Nephron (organoid): ENCODE measurements at regions not wholly inside any gene's neighbourhood (a gene's known extent, or its start where the extent isn't known, plus 50 kb on each side); places are given as distances from the start of the nearest gene placed in this dataset.

Experiments used
- H3K27ac Mint-ChIP-seq, 3 experiments: 2 replicates each; pipeline ENCODE4 v1.8.0; 2020; ENCODE audit warnings: mixed read lengths in 3 of 3, mild to moderate bottlenecking in 2 of 3, moderate library complexity in 1 of 3
- H3K27me3 Mint-ChIP-seq: 2 replicates; pipeline ENCODE4 v1.8.0; 2021; ENCODE audit warnings: low read depth, mild to moderate bottlenecking, moderate library complexity, mixed read lengths
- H3K36me3 Mint-ChIP-seq: 2 replicates; pipeline ENCODE4 v1.8.0; 2020; ENCODE audit warnings: low read depth, mixed read lengths
- H3K4me1 Mint-ChIP-seq: 2 replicates; pipeline ENCODE4 v1.8.0; 2020; ENCODE audit warnings: mixed read lengths
- H3K4me3 Mint-ChIP-seq, 3 experiments: 2 replicates each; pipeline ENCODE4 v1.8.0; 2020; ENCODE audit warnings: mild to moderate bottlenecking in 3 of 3, mixed read lengths in 3 of 3, moderate library complexity in 2 of 3
- H3K9me3 Mint-ChIP-seq: 2 replicates; pipeline ENCODE4 v1.8.0; 2020; ENCODE audit warnings: mixed read lengths
- TF ChIP-seq, protein P1 (sequence below), 3 experiments: fragments of 200-600 bp; sonication (generic); IDR thresholded peaks; one replicate each; pipeline ENCODE4 v1.5.0; 2021; ENCODE audit warnings: antibody characterized with exemption in 3 of 3; ENCODE audit not compliant: unreplicated experiment in 3 of 3

DNA sequence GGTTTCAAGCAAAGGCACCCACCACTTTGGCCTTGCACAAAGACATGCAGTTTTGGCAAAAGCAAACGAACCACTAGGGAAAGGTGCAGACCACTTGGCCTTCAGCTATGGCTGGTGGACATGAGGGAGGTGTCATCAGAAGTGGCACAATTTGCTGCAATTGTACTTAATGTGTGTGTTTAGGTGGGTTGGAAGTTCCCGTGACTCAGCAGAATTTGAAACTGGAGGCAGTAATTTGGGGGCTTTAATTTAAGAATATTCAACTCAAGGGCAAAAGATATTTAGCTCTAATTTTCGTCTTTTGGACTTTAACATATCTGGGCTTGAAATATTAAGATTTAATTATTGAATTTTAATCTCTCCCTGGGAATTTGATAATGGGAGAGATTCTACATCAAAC is 115.6 kb upstream of the NOCT start:
- H3K4me1 Mint-ChIP-seq = no peaks in the 10 kb centered on the region
- H3K4me3 Mint-ChIP-seq = no peak overlapping the region
- no peak overlapping the region for H3K27ac Mint-ChIP-seq
- H3K36me3 Mint-ChIP-seq = no peaks in the 10 kb centered on the region
- TF ChIP-seq, protein P1, sequence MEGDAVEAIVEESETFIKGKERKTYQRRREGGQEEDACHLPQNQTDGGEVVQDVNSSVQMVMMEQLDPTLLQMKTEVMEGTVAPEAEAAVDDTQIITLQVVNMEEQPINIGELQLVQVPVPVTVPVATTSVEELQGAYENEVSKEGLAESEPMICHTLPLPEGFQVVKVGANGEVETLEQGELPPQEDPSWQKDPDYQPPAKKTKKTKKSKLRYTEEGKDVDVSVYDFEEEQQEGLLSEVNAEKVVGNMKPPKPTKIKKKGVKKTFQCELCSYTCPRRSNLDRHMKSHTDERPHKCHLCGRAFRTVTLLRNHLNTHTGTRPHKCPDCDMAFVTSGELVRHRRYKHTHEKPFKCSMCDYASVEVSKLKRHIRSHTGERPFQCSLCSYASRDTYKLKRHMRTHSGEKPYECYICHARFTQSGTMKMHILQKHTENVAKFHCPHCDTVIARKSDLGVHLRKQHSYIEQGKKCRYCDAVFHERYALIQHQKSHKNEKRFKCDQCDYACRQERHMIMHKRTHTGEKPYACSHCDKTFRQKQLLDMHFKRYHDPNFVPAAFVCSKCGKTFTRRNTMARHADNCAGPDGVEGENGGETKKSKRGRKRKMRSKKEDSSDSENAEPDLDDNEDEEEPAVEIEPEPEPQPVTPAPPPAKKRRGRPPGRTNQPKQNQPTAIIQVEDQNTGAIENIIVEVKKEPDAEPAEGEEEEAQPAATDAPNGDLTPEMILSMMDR (IDR thresholded peaks at IDR 0.05; ENCODE audit: unreplicated experiment in 3 of 3) = no peak
- no peaks in the 10 kb centered on the region for H3K27me3 Mint-ChIP-seq
- H3K9me3 Mint-ChIP-seq = no peaks in the 10 kb centered on the region

DNA sequence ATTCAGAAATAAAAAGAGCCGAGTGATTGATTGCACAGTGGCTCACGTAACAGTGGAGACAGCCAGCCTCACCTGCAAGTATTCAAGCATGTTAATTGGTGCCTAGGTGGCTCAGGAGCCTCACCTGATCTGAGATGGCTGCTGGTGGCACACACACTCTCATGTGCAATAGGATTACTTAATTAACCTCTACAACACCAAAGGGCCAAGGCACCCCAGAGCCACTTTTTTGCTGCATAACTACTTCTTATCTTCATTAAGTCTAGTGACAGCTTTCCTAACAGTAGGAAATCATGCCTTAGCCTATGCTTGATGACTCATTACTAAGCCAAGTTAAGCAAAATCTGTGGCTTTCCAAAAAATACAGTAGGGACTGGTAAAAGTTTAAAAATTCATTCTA is 117.3 kb upstream of the NOCT start:
- no peak overlapping the region for H3K4me3 Mint-ChIP-seq
- no peaks in the 10 kb centered on the region for H3K9me3 Mint-ChIP-seq
- no peaks in the 10 kb centered on the region for H3K4me1 Mint-ChIP-seq
- no peaks in the 10 kb centered on the region for H3K27me3 Mint-ChIP-seq
- H3K27ac Mint-ChIP-seq = no peak overlapping the region
- no peaks in the 10 kb centered on the region for H3K36me3 Mint-ChIP-seq
- TF ChIP-seq, protein P1 (IDR thresholded peaks at IDR 0.05; ENCODE audit: unreplicated experiment in 3 of 3) = no peak

DNA sequence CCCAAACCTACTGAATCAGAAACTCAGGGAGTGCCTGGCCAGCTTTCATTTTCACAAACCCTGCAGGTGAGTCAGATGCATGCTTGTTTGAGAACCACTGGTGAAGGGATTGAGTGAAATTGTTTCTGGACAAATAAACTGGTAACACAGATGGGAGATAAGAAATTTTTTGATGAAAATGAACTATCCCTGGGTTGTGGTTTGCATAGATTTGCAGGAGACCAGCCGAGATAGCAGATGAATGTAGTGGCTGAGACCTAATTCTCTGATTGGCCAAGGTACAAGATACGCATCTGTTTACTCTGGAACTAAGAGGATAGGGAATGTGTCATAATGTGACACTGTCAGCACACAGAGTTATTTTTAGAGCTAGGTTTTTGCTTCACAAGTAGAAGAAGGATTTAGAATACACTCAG is 117.8 kb upstream of the NOCT start:
- TF ChIP-seq, protein P1 (IDR thresholded peaks at IDR 0.05; ENCODE audit: unreplicated experiment in 3 of 3) = no peak
- Mint-ChIP-seq H3K27ac (no peak overlapping the region), H3K4me3 (no peak overlapping the region), H3K36me3 (no peaks in the 10 kb centered on the region), H3K4me1 (no peaks in the 10 kb centered on the region), H3K9me3 (no peaks in the 10 kb centered on the region), H3K27me3 (no peaks in the 10 kb centered on the region)

DNA sequence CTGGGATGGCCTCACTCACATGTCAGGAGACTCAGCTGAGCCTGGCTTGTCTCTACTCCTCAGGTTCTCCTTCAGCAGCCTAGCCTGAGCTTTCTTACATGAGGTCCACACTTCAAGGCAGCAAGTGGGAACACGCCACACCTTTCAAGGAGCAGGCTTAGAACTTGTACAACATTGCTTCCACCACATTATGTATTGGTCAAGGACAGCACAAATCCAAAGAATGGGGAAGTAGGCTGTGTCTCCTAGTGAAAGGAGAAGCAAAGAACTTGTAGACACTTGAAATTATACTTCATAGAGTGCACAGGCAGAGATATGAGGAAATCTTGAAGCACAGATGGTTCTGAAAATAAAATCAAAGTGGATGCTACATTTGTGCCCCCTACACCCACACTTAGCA is 120.9 kb upstream of the NOCT start:
- TF ChIP-seq, protein P1 (IDR thresholded peaks at IDR 0.05; ENCODE audit: unreplicated experiment in 3 of 3) = no peak
- H3K27me3 Mint-ChIP-seq = no peaks in the 10 kb centered on the region
- H3K36me3 Mint-ChIP-seq = no peaks in the 10 kb centered on the region
- no peaks in the 10 kb centered on the region for H3K9me3 Mint-ChIP-seq
- H3K4me3 Mint-ChIP-seq = no peak overlapping the region
- no peak overlapping the region for H3K27ac Mint-ChIP-seq
- H3K4me1 Mint-ChIP-seq = peaks cover 8% of the 10 kb centered on the region

DNA sequence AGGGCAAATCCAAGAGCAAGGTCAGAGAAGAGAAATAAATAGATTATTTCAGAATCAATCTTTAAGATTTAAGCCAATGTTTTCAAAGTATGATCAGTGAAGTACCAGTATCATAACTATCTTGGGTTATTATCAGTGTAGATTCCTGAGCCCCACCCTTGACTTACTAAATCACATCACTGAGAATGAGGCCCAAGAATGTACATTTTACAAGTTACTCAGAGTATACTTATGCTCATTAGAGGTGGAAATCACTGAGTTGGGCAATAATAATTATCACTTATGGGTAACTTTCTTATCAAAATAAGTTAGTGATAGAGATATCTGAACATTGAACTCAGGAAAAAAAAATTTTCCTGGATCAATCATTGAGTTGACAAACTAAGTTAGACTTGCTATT is 121.6 kb upstream of the NOCT start:
- H3K27ac Mint-ChIP-seq = no peak overlapping the region
- no peak overlapping the region for H3K4me3 Mint-ChIP-seq
- H3K36me3 Mint-ChIP-seq = no peaks in the 10 kb centered on the region
- peaks cover 8% of the 10 kb centered on the region for H3K4me1 Mint-ChIP-seq
- TF ChIP-seq, protein P1 (IDR thresholded peaks at IDR 0.05; ENCODE audit: unreplicated experiment in 3 of 3) = no peak
- H3K27me3 Mint-ChIP-seq = no peaks in the 10 kb centered on the region
- no peaks in the 10 kb centered on the region for H3K9me3 Mint-ChIP-seq

DNA sequence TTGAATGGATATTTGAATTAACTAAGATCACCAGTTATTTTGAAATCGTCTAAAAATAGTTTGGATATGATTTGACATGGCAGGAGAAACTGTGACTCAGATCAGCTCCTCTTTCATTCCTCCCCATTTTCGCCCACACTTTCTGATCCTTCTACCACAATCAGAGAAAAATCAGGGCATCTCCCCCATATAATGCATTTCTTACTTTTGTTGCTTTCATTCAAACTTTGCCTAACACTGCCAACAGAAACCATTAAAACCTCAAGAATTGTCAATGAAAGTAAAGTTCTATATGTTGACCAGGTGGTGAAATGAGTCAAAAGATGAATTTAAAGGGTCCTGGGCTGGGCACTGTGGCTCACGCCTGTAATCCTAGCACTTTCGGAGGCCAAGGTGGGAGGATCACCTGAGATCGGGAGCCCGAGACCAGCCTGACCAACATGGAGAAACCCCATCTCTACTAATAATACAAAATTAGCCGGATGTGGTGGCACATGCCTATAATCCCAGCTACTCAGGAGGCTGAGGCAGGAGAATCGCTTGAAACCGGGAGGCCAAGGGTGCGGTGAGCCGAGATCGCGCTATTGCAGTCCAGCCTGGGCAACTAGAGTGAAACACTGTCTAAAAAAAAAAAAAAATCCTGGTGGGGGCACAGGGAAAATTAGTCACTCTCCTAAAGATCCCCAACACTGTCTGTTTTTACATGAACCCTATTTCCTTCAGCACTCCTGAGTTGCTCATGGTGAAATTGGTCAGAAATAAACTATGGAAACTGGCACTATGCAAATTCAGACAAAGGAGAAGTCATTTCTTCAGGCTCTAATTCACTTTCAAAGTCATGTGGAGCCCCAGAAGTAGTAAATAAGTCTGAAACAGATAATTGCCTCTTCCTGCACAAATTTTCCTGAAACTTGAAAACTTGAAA is 122.8 kb upstream of the NOCT start:
- Mint-ChIP-seq H3K4me3 (no peak overlapping the region), H3K27ac (no peak overlapping the region), H3K4me1 (peaks cover 8% of the 10 kb centered on the region), H3K9me3 (peaks cover 4% of the 10 kb centered on the region), H3K27me3 (peaks cover 2% of the 10 kb centered on the region), H3K36me3 (peaks cover 3% of the 10 kb centered on the region)
- TF ChIP-seq, protein P1 (IDR thresholded peaks at IDR 0.05; ENCODE audit: unreplicated experiment in 3 of 3) = no peak
